Progenitor cell of endocrine pancreas (in vitro differentiated cells): ENCODE measurements at regions not wholly inside any gene's neighbourhood (a gene's known extent, or its start where the extent isn't known, plus 50 kb on each side); places are given as distances from the start of the nearest gene placed in this dataset.
"Not testable (repeated sequence)": the region's sequence is repeated elsewhere in the genome, so short reads cannot be mapped to it uniquely, and the experiment has no call there.

Source experiments
- DNase-seq: peaks from one replicate; pipeline ENCODE4 v3.0.0; 2021; ENCODE audit warnings: low spot score; ENCODE audit not compliant: unreplicated experiment
- H3K27ac Mint-ChIP-seq: 2 replicates; pipeline ENCODE4 v1.8.0; 2021; ENCODE audit warnings: mild to moderate bottlenecking, moderate library complexity, mixed read lengths
- H3K27me3 Mint-ChIP-seq: 2 replicates; pipeline ENCODE4 v1.8.0; 2021; ENCODE audit warnings: mixed read lengths
- H3K36me3 Mint-ChIP-seq: 2 replicates; pipeline ENCODE4 v1.8.0; 2022; ENCODE audit warnings: mixed read lengths; ENCODE audit not compliant: insufficient read depth
- H3K4me1 Mint-ChIP-seq: 2 replicates; pipeline ENCODE4 v1.8.0; 2021; ENCODE audit warnings: low read depth, mixed read lengths
- H3K4me3 Mint-ChIP-seq: 2 replicates; pipeline ENCODE4 v1.8.0; 2021; ENCODE audit warnings: low read depth, mild to moderate bottlenecking, moderate library complexity, mixed read lengths
- H3K9me3 Mint-ChIP-seq: 2 replicates; pipeline ENCODE4 v1.8.0; 2021; ENCODE audit warnings: low read depth, mixed read lengths
- TF ChIP-seq, protein P1 (sequence below): fragments of 200-600 bp; sonication (generic); IDR thresholded peaks from one replicate; pipeline ENCODE4 v1.5.0; 2021; ENCODE audit warnings: antibody characterized with exemption, mild to moderate bottlenecking; ENCODE audit not compliant: unreplicated experiment

DNA sequence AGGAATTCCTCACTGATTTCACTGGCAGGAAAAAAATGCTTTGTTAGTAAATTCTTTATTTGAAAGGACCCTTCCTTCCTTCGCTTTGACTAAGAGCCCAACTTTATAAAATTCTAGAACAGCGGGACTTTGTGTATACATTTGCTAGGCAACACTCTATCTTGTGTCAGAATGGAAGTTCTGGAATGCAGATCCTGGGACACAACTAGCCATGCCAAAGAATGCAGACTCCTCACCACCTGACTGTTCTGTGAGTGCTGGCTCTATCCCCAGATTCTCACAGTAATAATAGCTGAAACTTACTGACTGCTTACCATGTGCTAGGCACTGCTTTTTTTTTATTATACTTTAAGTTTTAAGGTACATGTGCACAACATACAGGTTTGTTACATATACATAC is 73.3 kb upstream of the ZDHHC15 start:
- no peaks in the 10 kb centered on the region for H3K27me3 Mint-ChIP-seq
- H3K9me3 Mint-ChIP-seq = peaks cover 29% of the 10 kb centered on the region
- H3K4me3 Mint-ChIP-seq = no peak overlapping the region
- DNase-seq = no peak
- TF ChIP-seq, protein P1, sequence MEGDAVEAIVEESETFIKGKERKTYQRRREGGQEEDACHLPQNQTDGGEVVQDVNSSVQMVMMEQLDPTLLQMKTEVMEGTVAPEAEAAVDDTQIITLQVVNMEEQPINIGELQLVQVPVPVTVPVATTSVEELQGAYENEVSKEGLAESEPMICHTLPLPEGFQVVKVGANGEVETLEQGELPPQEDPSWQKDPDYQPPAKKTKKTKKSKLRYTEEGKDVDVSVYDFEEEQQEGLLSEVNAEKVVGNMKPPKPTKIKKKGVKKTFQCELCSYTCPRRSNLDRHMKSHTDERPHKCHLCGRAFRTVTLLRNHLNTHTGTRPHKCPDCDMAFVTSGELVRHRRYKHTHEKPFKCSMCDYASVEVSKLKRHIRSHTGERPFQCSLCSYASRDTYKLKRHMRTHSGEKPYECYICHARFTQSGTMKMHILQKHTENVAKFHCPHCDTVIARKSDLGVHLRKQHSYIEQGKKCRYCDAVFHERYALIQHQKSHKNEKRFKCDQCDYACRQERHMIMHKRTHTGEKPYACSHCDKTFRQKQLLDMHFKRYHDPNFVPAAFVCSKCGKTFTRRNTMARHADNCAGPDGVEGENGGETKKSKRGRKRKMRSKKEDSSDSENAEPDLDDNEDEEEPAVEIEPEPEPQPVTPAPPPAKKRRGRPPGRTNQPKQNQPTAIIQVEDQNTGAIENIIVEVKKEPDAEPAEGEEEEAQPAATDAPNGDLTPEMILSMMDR = no peak
- H3K4me1 Mint-ChIP-seq = no peaks in the 10 kb centered on the region
- H3K36me3 Mint-ChIP-seq = no peaks in the 10 kb centered on the region
- H3K27ac Mint-ChIP-seq = no peak overlapping the region

DNA sequence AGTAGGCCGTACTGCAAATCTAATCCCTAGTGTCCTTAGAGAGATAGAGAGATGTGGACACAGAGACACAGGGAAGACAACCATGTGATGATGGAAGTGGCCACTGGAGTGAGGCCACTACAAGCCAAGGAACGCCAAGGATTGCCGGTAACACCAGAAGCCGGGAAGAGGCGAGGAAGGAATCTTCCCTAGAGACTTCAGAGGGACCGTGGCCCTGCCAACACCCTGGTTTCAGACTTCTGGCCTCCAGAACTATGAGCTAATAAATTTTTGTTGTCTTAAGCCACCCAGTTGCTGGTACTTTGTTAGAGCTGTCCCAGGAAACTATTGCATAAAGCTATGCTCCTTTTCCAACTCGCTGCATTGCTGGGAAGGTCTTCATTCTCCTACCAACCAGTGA is 70.3 kb upstream of the ZDHHC15 start:
- H3K4me1 Mint-ChIP-seq, H3K27me3 Mint-ChIP-seq, H3K4me3 Mint-ChIP-seq, H3K36me3 Mint-ChIP-seq, H3K27ac Mint-ChIP-seq, DNase-seq: not testable (repeated sequence)
- peaks cover 24% of the 10 kb centered on the region for H3K9me3 Mint-ChIP-seq

DNA sequence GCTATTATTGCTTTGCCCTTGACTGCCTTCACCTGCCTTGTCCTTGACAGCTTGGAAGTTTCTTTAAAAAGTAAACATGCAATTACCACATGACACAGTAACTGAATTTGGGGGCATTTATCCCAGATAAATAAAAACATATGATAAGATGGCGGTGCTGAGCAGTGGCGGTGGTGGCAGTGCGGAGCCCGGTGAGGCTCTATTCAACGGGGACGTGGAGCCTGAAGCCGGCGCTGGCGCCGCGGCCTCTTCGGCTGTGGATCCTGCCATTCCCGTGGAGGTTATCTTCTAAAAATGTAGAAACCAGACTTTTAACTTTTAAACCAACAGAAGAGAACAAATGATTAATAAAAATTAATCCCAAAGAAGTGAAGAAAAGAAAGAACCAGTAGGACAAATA is 59.7 kb upstream of the ZDHHC15 start:
- Mint-ChIP-seq H3K4me3 (no peak overlapping the region), H3K27ac (no peak overlapping the region), H3K9me3 (peaks cover 34% of the 10 kb centered on the region), H3K36me3 (peaks cover 3% of the 10 kb centered on the region), H3K4me1 (no peaks in the 10 kb centered on the region), H3K27me3 (no peaks in the 10 kb centered on the region)
- no peak for DNase-seq
- TF ChIP-seq, protein P1 = no peak
